ENCODE measurements at regions not wholly inside any gene's neighbourhood (a gene's known extent, or its start where the extent isn't known, plus 50 kb on each side); places are given as distances from the start of the nearest gene placed in this dataset.

DNA sequence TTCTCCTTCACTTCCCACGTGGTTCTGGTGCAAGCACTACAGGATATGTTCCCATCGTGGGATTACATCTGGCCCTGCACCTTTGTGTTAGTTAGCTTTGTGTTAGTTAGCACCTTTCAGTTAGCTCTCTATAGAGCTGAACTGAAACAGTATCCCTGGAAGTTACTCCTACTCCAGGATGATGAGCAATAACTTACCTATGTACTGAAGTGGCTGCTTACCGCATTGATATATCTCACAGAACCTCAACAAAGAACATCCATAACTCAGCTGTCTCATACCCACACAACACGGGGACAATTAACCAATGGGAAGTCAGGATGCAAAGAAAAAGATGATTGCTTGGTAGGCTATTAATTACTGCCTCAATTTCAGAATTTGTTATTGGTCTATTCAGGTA is 146.6 kb downstream of the ASCL4 start:
- Histone ChIP-seq H3K36me3 (ENCODE audit: insufficient read depth) (no peaks in the 10 kb centered on the region), H3K27ac (no peak overlapping the region), H3K79me2 (ENCODE audit: insufficient read depth, low read depth) (no peaks in the 10 kb centered on the region), H3K4me1 (ENCODE audit: low read depth, poor library complexity, severe bottlenecking) (no peaks in the 10 kb centered on the region), H3K4me3 (IDR thresholded peaks at IDR 0.05; ENCODE audit: insufficient read depth, low read depth, low read length) (no peak overlapping the region), H3K9ac (no peak overlapping the region), H2AFZ (ENCODE audit: low read depth) (no peak overlapping the region), H3K27me3 (ENCODE audit: insufficient read depth, low read depth) (no peaks in the 10 kb centered on the region), H4K20me1 (ENCODE audit: insufficient read depth) (no peaks in the 10 kb centered on the region), H3K4me2 (no peak overlapping the region)
- no peak for TF ChIP-seq CTCF (conservative IDR thresholded peaks at IDR 0.05; ENCODE audit: low read depth, low read length)

GRCh38 chr12:107925125-107925524 is 150.6 kb downstream of the ASCL4 start:
- Histone ChIP-seq H3K36me3 (ENCODE audit: insufficient read depth) (no peaks in the 10 kb centered on the region), H3K4me2 (no peak overlapping the region), H3K79me2 (ENCODE audit: insufficient read depth, low read depth) (no peaks in the 10 kb centered on the region), H4K20me1 (ENCODE audit: insufficient read depth) (no peaks in the 10 kb centered on the region), H3K27ac (no peak overlapping the region), H3K9ac (no peak overlapping the region), H3K27me3 (ENCODE audit: insufficient read depth, low read depth) (no peaks in the 10 kb centered on the region), H2AFZ (ENCODE audit: low read depth) (no peak overlapping the region), H3K4me1 (ENCODE audit: low read depth, poor library complexity, severe bottlenecking) (no peaks in the 10 kb centered on the region), H3K4me3 (IDR thresholded peaks at IDR 0.05; ENCODE audit: insufficient read depth, low read depth, low read length) (no peak overlapping the region)
- TF ChIP-seq CTCF (conservative IDR thresholded peaks at IDR 0.05; ENCODE audit: low read depth, low read length): no peak

DNA sequence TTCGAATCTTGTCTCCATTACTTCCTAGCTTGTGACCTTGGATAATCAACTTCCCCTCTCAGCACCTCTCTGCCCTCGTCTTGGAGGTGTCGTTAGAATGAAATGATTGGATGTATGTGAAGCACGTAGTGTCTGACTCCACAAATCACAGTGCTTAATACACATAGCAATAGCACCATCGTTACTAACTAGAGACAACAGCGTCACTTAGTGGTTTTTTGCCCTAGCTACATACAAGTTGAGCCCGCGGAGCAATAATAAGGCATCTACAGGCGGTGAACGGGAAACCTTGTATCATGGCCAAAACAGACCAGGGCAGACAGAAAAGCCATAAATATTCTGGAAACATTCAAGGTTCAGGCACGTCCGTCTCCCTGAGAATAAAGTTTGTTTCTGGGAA is 154.9 kb downstream of the ASCL4 start:
- H3K4me3 ChIP-seq (IDR thresholded peaks at IDR 0.05; ENCODE audit: insufficient read depth, low read depth, low read length): no peak overlapping the region
- no peaks in the 10 kb centered on the region for H3K4me1 ChIP-seq (ENCODE audit: low read depth, poor library complexity, severe bottlenecking)
- no peak overlapping the region for H3K27ac ChIP-seq
- H3K4me2 ChIP-seq: no peak overlapping the region
- no peaks in the 10 kb centered on the region for H3K36me3 ChIP-seq (ENCODE audit: insufficient read depth)
- H3K9ac ChIP-seq: no peak overlapping the region
- H4K20me1 ChIP-seq (ENCODE audit: insufficient read depth): no peaks in the 10 kb centered on the region
- no peak overlapping the region for H2AFZ ChIP-seq (ENCODE audit: low read depth)
- TF ChIP-seq CTCF (conservative IDR thresholded peaks at IDR 0.05; ENCODE audit: low read depth, low read length): no peak
- no peaks in the 10 kb centered on the region for H3K79me2 ChIP-seq (ENCODE audit: insufficient read depth, low read depth)
- H3K27me3 ChIP-seq (ENCODE audit: insufficient read depth, low read depth): no peaks in the 10 kb centered on the region

DNA sequence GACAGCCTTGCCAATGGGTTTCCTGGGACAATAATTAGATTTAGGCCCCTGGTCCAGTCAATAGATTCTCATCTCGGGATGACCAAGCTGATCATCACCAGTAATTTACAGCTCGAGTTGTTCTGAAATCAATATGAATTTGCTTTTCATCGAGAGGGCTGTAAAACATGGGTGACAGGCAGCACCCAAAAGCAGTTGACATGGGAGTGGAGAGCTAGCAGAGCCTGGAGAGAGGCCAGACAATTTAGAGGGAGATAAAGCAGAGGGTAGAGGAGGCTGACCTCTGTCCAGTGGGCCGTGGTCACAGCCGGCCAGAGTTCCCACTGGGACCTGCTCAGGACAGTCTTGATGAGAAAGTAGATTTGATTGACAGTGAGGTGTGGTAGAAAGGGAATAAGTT is 157.3 kb downstream of the ASCL4 start:
- Histone ChIP-seq H3K36me3 (ENCODE audit: insufficient read depth) (no peaks in the 10 kb centered on the region), H3K79me2 (ENCODE audit: insufficient read depth, low read depth) (no peaks in the 10 kb centered on the region), H3K27ac (no peak overlapping the region), H3K9ac (no peak overlapping the region), H4K20me1 (ENCODE audit: insufficient read depth) (no peaks in the 10 kb centered on the region), H3K4me2 (no peak overlapping the region), H3K4me1 (ENCODE audit: low read depth, poor library complexity, severe bottlenecking) (no peaks in the 10 kb centered on the region), H2AFZ (ENCODE audit: low read depth) (no peak overlapping the region), H3K27me3 (ENCODE audit: insufficient read depth, low read depth) (no peaks in the 10 kb centered on the region), H3K4me3 (IDR thresholded peaks at IDR 0.05; ENCODE audit: insufficient read depth, low read depth, low read length) (no peak overlapping the region)
- no peak for TF ChIP-seq CTCF (conservative IDR thresholded peaks at IDR 0.05; ENCODE audit: low read depth, low read length)

GRCh38 chr12:107938446-107938845 is 163.9 kb downstream of the ASCL4 start:
- no peaks in the 10 kb centered on the region for H3K27me3 ChIP-seq (ENCODE audit: insufficient read depth, low read depth)

More at GRCh38 chr12:107938446-107938845, 163.9 kb downstream of the ASCL4 start:
- Histone ChIP-seq H4K20me1 (ENCODE audit: insufficient read depth) (no peaks in the 10 kb centered on the region), H3K4me1 (ENCODE audit: low read depth, poor library complexity, severe bottlenecking) (no peaks in the 10 kb centered on the region), H3K79me2 (ENCODE audit: insufficient read depth, low read depth) (no peaks in the 10 kb centered on the region), H3K27ac (no peak overlapping the region), H3K4me2 (no peak overlapping the region), H3K9ac (no peak overlapping the region), H3K36me3 (ENCODE audit: insufficient read depth) (no peaks in the 10 kb centered on the region), H3K4me3 (IDR thresholded peaks at IDR 0.05; ENCODE audit: insufficient read depth, low read depth, low read length) (no peak overlapping the region), H2AFZ (ENCODE audit: low read depth) (no peak overlapping the region)
- no peak for TF ChIP-seq CTCF (conservative IDR thresholded peaks at IDR 0.05; ENCODE audit: low read depth, low read length)

All from KMS-11 (cell line).